Hepatocyte (in vitro differentiated cells): ENCODE measurements at regions not wholly inside any gene's neighbourhood (a gene's known extent, or its start where the extent isn't known, plus 50 kb on each side); places are given as distances from the start of the nearest gene placed in this dataset.

Experiments used
- EZH2 ChIP-seq: fragments of 200-600 bp; sonication (generic); IDR thresholded peaks from 2 replicates; pipeline ENCODE4 v1.6.1; 2016; ENCODE audit warnings: antibody characterized with exemption, mild to moderate bottlenecking, borderline replicate concordance
- TF ChIP-seq, protein P1 (sequence below): fragments of 200-600 bp; sonication (generic); IDR thresholded peaks from 2 replicates; pipeline ENCODE4 v1.5.1; 2016; ENCODE audit warnings: antibody characterized with exemption, mild to moderate bottlenecking; ENCODE audit not compliant: poor library complexity

DNA sequence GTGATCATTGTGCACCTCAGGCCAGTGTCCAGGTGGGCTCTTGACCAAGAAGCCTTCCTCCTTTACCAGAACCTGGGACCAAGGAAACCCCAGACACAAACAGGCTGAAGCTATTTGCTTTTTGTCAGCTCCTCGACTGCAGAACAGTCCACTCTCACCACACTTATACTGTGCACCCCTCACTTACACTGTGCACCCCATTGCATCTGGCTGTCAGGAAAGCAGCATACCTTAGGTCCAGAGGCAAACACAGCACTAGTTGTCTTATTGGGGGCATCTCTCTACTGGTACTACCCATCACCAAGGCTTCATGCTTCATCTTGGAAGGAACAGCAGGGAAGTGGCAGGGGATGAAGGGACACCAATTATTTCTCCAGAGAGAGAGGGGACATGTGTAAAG is 198.1 kb downstream of the CXCL12 start:
- TF ChIP-seq, protein P1, sequence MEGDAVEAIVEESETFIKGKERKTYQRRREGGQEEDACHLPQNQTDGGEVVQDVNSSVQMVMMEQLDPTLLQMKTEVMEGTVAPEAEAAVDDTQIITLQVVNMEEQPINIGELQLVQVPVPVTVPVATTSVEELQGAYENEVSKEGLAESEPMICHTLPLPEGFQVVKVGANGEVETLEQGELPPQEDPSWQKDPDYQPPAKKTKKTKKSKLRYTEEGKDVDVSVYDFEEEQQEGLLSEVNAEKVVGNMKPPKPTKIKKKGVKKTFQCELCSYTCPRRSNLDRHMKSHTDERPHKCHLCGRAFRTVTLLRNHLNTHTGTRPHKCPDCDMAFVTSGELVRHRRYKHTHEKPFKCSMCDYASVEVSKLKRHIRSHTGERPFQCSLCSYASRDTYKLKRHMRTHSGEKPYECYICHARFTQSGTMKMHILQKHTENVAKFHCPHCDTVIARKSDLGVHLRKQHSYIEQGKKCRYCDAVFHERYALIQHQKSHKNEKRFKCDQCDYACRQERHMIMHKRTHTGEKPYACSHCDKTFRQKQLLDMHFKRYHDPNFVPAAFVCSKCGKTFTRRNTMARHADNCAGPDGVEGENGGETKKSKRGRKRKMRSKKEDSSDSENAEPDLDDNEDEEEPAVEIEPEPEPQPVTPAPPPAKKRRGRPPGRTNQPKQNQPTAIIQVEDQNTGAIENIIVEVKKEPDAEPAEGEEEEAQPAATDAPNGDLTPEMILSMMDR, result no peak
- no peak for TF ChIP-seq EZH2
